ENCODE measurements at regions not wholly inside any gene's neighbourhood (a gene's known extent, or its start where the extent isn't known, plus 50 kb on each side); places are given as distances from the start of the nearest gene placed in this dataset.
A peak's percentile ranks its signal among the peaks of the same experiment; 100 is the strongest.

- peak in 1 of 2 donors; percentile 70 for DNase-seq (ENCODE audit: low spot score in 2 of 2)
- 92 to 96% methylated on average over 5 to 7 of the region's 13 CpGs for WGBS, 2 donors
- intact Hi-C loops (cut with DNase I; ENCODE audit: low total_unique reads), result no loop called here
- TF ChIP-seq POLR2A (IDR thresholded peaks at IDR 0.05), result no peak
- TF ChIP-seq, protein P1, sequence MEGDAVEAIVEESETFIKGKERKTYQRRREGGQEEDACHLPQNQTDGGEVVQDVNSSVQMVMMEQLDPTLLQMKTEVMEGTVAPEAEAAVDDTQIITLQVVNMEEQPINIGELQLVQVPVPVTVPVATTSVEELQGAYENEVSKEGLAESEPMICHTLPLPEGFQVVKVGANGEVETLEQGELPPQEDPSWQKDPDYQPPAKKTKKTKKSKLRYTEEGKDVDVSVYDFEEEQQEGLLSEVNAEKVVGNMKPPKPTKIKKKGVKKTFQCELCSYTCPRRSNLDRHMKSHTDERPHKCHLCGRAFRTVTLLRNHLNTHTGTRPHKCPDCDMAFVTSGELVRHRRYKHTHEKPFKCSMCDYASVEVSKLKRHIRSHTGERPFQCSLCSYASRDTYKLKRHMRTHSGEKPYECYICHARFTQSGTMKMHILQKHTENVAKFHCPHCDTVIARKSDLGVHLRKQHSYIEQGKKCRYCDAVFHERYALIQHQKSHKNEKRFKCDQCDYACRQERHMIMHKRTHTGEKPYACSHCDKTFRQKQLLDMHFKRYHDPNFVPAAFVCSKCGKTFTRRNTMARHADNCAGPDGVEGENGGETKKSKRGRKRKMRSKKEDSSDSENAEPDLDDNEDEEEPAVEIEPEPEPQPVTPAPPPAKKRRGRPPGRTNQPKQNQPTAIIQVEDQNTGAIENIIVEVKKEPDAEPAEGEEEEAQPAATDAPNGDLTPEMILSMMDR (IDR thresholded peaks at IDR 0.05), result no peak
- no peak overlapping the region for H3K4me3 ChIP-seq (ENCODE audit: low read depth, poor library complexity, severe bottlenecking)
Observed at GRCh38 chr5:172542651-172543131, 88.4 kb upstream of the SH3PXD2B start.

DNA sequence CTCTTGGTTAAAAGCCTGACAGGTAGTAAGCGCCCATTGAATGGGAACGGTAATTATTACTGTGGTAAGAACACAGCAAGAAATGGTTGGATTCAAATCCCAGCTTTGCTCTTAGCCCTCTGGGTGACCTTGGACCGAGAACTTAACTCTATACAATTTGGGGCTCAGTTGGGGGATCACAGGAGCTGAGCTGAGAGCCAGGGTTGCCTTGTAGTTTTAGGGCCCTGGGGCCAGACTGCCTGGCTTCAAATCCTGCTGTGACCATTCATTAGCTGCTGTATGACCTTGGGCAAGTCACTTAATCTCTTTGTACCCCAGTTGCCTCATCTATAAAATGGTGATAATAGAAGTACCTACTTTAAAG, 87.4 kb upstream of the SH3PXD2B start:
- WGBS, 2 donors, result 94 to 97% methylated on average over 3 of the region's 3 CpGs
- intact Hi-C loops (cut with DNase I; ENCODE audit: low total_unique reads), result no loop called here
- TF ChIP-seq, protein P1 (IDR thresholded peaks at IDR 0.05), result no peak
- no peak for TF ChIP-seq POLR2A (IDR thresholded peaks at IDR 0.05)
- DNase-seq (ENCODE audit: low spot score in 2 of 2), result peak in 1 of 2 donors; percentile 17
- no peak overlapping the region for H3K4me3 ChIP-seq (ENCODE audit: low read depth, poor library complexity, severe bottlenecking)

DNA sequence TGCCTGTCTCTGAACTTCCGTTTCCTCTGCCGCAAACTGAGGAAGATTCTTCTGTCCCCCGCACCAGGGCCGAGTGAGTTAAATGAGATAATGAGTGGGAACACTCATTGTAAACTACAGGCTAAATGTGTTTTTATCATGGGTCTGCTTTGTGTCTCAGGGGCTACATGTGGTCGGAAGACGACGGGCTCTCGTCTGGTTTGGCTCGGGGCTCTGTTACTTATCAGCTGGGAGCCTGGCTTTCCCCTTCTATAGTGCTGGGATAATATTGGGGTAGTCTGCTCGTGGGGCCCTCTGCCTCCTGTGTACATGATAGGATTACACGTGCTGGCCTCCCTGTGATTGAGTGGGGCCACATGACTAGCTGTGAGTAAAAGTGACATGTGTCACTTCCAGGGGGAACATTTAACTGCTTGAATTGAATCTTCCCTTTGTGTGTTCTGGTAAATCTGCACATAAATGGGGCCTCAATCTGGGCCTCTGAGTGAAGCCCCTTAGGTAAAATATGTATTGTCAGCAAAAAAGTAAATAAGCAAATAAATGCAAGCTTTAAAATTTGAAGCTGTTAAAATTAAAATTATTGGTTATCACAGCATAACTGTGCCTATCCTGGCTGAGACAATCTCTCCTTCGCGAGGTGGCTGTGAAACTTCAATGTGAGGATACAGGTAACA, 86.9 kb upstream of the SH3PXD2B start:
- intact Hi-C loops (cut with DNase I; ENCODE audit: low total_unique reads), result no loop called here
- WGBS, 2 donors, result 80 to 84% methylated on average over 13 of the region's 13 CpGs
- no peak overlapping the region for H3K4me3 ChIP-seq (ENCODE audit: low read depth, poor library complexity, severe bottlenecking)
- TF ChIP-seq POLR2A (IDR thresholded peaks at IDR 0.05), result no peak
- TF ChIP-seq, protein P1 (IDR thresholded peaks at IDR 0.05), result no peak
- DNase-seq (ENCODE audit: low spot score in 2 of 2), result peak; percentile 1 to 58

- intact Hi-C loops (cut with DNase I; ENCODE audit: low total_unique reads), result no loop called here
- H3K4me3 ChIP-seq (ENCODE audit: low read depth, poor library complexity, severe bottlenecking), result no peak overlapping the region
- TF ChIP-seq, protein P1 (IDR thresholded peaks at IDR 0.05), result no peak
- TF ChIP-seq POLR2A (IDR thresholded peaks at IDR 0.05), result no peak
- peak; percentile 5 to 20 for DNase-seq (ENCODE audit: low spot score in 2 of 2)
- 87 to 91% methylated on average over 5 of the region's 5 CpGs for WGBS, 2 donors
Observed at GRCh38 chr5:172540099-172540870, 86.0 kb upstream of the SH3PXD2B start.

DNA sequence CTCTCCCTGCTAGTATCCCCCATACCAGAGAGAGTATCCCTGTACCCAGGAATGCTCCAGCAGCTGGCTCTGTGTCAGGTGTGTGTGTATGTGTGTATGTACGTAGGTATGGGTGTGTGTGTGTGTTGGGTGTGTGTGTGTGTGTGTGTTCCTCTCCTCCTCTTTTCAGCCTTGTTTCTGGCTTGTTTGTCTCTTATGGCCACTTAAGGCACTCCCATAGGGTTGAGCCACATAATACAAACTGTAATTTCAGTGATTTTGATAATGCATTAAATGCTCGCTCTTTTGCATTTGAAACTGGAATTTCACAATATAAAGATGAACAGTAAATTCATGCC, 80.8 kb upstream of the SH3PXD2B start:
- H3K4me3 ChIP-seq (ENCODE audit: low read depth, poor library complexity, severe bottlenecking), result no peak overlapping the region
- WGBS, 2 donors, result 62 to 65% methylated on average over 2 of the region's 2 CpGs
- intact Hi-C loops (cut with DNase I; ENCODE audit: low total_unique reads), result no loop called here
- DNase-seq (ENCODE audit: low spot score in 2 of 2), result no peak
- TF ChIP-seq POLR2A (IDR thresholded peaks at IDR 0.05), result no peak
- TF ChIP-seq, protein P1 (IDR thresholded peaks at IDR 0.05), result no peak

All from lower leg skin (tissue), 4 donors.